Smooth muscle cell (in vitro differentiated cells): ENCODE measurements at regions not wholly inside any gene's neighbourhood (a gene's known extent, or its start where the extent isn't known, plus 50 kb on each side); places are given as distances from the start of the nearest gene placed in this dataset.
"Not testable (repeated sequence)": the region's sequence is repeated elsewhere in the genome, so short reads cannot be mapped to it uniquely, and the experiment has no call there.

ENCODE experiments used
- DNase-seq: peaks from one replicate; lab custom pipeline; 2025; ENCODE audit not compliant: unreplicated experiment; lab: John Stamatoyannopoulos, UW
- H2AFZ ChIP-seq: fragments of 200-600 bp; sonication (generic); 2 replicates; pipeline ENCODE4 v1.6.0; 2016; ENCODE audit warnings: antibody characterized with exemption, low read depth, mild to moderate bottlenecking
- H3F3A ChIP-seq: fragments of 200-600 bp; sonication (generic); 2 replicates; pipeline ENCODE4 v1.6.0; 2017; ENCODE audit warnings: antibody characterized with exemption, low read depth
- H3K27ac ChIP-seq: fragments of 200-600 bp; sonication (generic); 2 replicates; pipeline ENCODE4 v1.5.1; 2016; ENCODE audit warnings: low read depth, mild to moderate bottlenecking
- H3K27me3 ChIP-seq: fragments of 200-600 bp; sonication (generic); 2 replicates; pipeline ENCODE4 v1.6.1; 2016; ENCODE audit warnings: low read depth, mild to moderate bottlenecking
- H3K36me3 ChIP-seq: fragments of 200-600 bp; sonication (generic); 2 replicates; pipeline ENCODE4 v1.5.1; 2016; ENCODE audit warnings: low read depth
- H3K4me1 ChIP-seq: fragments of 200-600 bp; sonication (generic); 2 replicates; pipeline ENCODE4 v1.5.1; 2016; ENCODE audit warnings: low read depth
- H3K4me2 ChIP-seq: fragments of 200-600 bp; sonication (generic); 2 replicates; pipeline ENCODE4 v1.6.0; 2016; ENCODE audit warnings: mild to moderate bottlenecking
- H3K4me3 ChIP-seq: fragments of 200-600 bp; sonication (generic); 2 replicates; pipeline ENCODE4 v1.5.1; 2016; ENCODE audit warnings: mild to moderate bottlenecking
- H3K79me2 ChIP-seq: fragments of 200-600 bp; sonication (generic); 2 replicates; pipeline ENCODE4 v1.6.0; 2016; ENCODE audit warnings: low read depth, mild to moderate bottlenecking
- H3K9ac ChIP-seq: fragments of 200-600 bp; sonication (generic); 2 replicates; pipeline ENCODE4 v1.6.0; 2016; ENCODE audit warnings: low read depth
- H3K9me3 ChIP-seq: fragments of 200-600 bp; sonication (generic); replicated peaks from 2 replicates; pipeline ENCODE4 v1.5.1; 2016; ENCODE audit warnings: low read depth
- H4K20me1 ChIP-seq: fragments of 200-600 bp; sonication (generic); 2 replicates; pipeline ENCODE4 v1.6.0; 2016; ENCODE audit warnings: low read depth
- CTCF ChIP-seq: fragments of 200-600 bp; sonication (generic); IDR thresholded peaks from 2 replicates; pipeline ENCODE4 v1.5.1; 2017; ENCODE audit warnings: borderline replicate concordance, mild to moderate bottlenecking, antibody characterized with exemption; ENCODE audit not compliant: insufficient read depth, poor library complexity, severe bottlenecking
- WGBS: methylation state at CpG from one replicate; pipeline ENCODE4 v1.1.7; 2016; ENCODE audit warnings: low lambda C conversion rate; 5-methylcytosine and 5-hydroxymethylcytosine counted together

GRCh38 chr7:149703044-149703650 lies 70.2 kb downstream of the ZNF467 start:
- no peak for TF ChIP-seq CTCF
- Histone ChIP-seq H3K36me3 (no peaks in the 10 kb centered on the region), H3F3A (peaks cover 8% of the 10 kb centered on the region), H2AFZ (no peak overlapping the region), H3K27me3 (no peaks in the 10 kb centered on the region), H3K4me1 (no peaks in the 10 kb centered on the region), H3K79me2 (no peaks in the 10 kb centered on the region), H3K27ac (no peak overlapping the region), H3K9ac (no peak overlapping the region), H4K20me1 (no peaks in the 10 kb centered on the region), H3K9me3 (no peaks in the 10 kb centered on the region), H3K4me3 (no peak overlapping the region), H3K4me2 (no peak overlapping the region)
- 90% methylated on average over 7 of the region's 7 CpGs for WGBS
- DNase-seq, result no peak

DNA sequence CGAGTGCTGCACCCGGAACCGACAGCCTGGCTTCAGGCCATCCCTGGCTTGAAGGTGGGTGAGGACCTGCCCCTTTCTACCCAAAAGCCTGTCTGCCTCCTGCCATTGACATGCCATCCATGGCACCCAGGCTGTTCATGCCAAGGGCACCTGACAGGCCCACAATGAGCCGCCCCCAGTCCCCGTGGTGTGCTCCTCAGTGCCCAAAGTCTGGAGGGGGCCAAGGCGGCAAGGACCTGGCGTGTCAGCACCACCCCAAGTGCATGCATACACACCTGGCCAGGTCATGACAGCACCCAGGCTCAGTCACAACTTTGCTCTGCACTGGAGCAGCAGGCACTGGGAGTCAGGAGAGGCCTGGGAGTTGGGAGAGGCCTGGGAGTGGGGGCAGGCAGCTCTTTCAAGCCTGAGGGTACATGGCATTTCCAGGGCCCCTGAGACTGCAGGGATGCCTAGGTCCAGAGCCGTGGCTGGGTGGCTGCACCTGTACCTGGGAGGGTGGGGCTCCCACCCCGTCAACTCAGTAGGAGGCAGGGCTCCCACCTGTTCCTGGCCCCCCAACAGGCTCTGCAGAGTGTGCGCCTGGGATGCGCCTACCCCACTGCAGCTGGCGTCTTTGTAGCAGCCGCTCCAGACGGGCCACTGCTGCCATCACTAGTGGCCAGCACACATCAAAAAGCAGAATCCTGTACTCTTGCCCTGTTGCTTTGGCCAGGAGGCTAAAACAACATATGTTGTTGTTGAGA lies 71.7 kb downstream of the ZNF467 start:
- no peaks in the 10 kb centered on the region for H3K4me1 ChIP-seq

DNA sequence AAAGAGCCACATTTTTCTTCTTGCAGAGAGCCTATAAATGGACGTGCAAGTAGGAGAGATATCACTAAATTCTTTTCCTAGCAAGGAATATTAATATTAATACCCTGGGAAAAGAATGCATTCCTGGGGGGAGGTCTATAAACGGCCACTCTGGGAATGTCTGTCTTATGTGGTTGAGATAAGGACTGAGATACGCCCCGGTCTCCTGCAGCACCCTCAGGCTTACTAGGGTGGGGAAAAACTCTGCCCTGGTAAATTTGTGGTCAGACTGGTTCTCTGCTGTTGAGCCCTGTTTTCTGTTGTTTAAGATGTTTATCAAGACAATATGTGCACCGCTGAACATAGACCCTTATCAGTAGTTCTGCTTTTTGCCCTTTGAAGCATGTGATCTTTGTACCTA lies 75.6 kb downstream of the ZNF467 start:
- not testable (repeated sequence) for DNase-seq, H3K79me2 ChIP-seq, H3K4me1 ChIP-seq, H3K9ac ChIP-seq, H3K36me3 ChIP-seq, H3K4me2 ChIP-seq, H3K4me3 ChIP-seq, H2AFZ ChIP-seq, H3K9me3 ChIP-seq, H4K20me1 ChIP-seq, H3K27ac ChIP-seq, H3F3A ChIP-seq
- 83% methylated on average over 5 of the region's 5 CpGs for WGBS
- peaks cover 23% of the 10 kb centered on the region for H3K27me3 ChIP-seq

More for the DNA sequence above, 71.7 kb downstream of the ZNF467 start:
- no peak overlapping the region for H2AFZ ChIP-seq
- no peak overlapping the region for H3K9ac ChIP-seq
- no peaks in the 10 kb centered on the region for H3K27me3 ChIP-seq
- H3K36me3 ChIP-seq, result no peaks in the 10 kb centered on the region
- no peaks in the 10 kb centered on the region for H3K9me3 ChIP-seq
- WGBS, result 92% methylated on average over 11 of the region's 14 CpGs
- no peak overlapping the region for H3K4me3 ChIP-seq
- H3F3A ChIP-seq, result peaks cover 8% of the 10 kb centered on the region
- H3K27ac ChIP-seq, result no peak overlapping the region
- TF ChIP-seq CTCF, result no peak
- H4K20me1 ChIP-seq, result no peaks in the 10 kb centered on the region
- no peaks in the 10 kb centered on the region for H3K79me2 ChIP-seq
- no peak overlapping the region for H3K4me2 ChIP-seq
- no peak for DNase-seq

DNA sequence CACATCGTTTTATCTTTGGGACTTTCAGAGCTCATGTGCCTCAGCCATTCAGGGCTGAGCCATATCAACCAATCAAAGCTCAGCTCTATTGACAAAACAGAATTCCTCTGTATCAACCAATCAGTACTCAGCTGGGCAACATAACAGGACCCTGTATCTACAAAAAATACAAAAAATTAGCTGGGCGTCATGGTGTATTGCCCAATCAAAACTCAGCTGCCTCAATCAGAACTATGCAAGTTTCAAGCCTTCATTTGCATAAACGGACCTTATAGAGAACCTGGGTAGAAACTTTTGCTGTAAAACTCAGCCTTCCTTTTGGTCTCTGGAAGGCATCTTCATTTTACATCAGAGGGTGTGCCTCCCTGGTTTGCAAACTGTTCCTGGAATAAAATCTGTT lies 77.1 kb downstream of the ZNF467 start:
- H3K9ac ChIP-seq, result no peak overlapping the region
- no peak overlapping the region for H2AFZ ChIP-seq
- H3K27ac ChIP-seq, result no peak overlapping the region
- no peaks in the 10 kb centered on the region for H3K9me3 ChIP-seq
- H3K36me3 ChIP-seq, result no peaks in the 10 kb centered on the region
- H3F3A ChIP-seq, result no peaks in the 10 kb centered on the region
- H3K79me2 ChIP-seq, result no peaks in the 10 kb centered on the region
- no peak for DNase-seq
- peaks cover 36% of the 10 kb centered on the region for H3K27me3 ChIP-seq
- H3K4me1 ChIP-seq, result no peaks in the 10 kb centered on the region
- no peak overlapping the region for H3K4me2 ChIP-seq
- TF ChIP-seq CTCF, result no peak
- H4K20me1 ChIP-seq, result no peaks in the 10 kb centered on the region
- WGBS, result 79% methylated on average over 3 of the region's 3 CpGs
- H3K4me3 ChIP-seq, result no peak overlapping the region
